Stomach (tissue), 4 donors: ENCODE measurements at regions not wholly inside any gene's neighbourhood (a gene's known extent, or its start where the extent isn't known, plus 50 kb on each side); places are given as distances from the start of the nearest gene placed in this dataset.

ENCODE experiments used
- CTCF ChIP-seq, 7 experiments: fragments of 450-650 bp in 4 of 7; fragments of 200-600 bp in 3 of 7; sonication (generic) in 3 of 7; IDR thresholded peaks; one replicate each; pipeline ENCODE4 v1.5.1; 2016 to 2019; ENCODE audit warnings: antibody characterized with exemption in 7 of 7, control low read depth in 2 of 7, mild to moderate bottlenecking in 1 of 7
- POLR2A ChIP-seq, 4 donors: fragments of 450-650 bp; IDR thresholded peaks; one replicate each; pipeline ENCODE4 v1.6.1; 2016; ENCODE audit warnings: antibody characterized with exemption in 4 of 4, control low read depth in 2 of 4, mild to moderate bottlenecking in 1 of 4, moderate library complexity in 1 of 4

- TF ChIP-seq POLR2A (IDR thresholded peaks at IDR 0.05) = no peak
- no peak for TF ChIP-seq CTCF (IDR thresholded peaks at IDR 0.05)
Measured at GRCh38 chrX:147522981-147523380, 388.7 kb upstream of the FMR1 start.
